Right lobe of liver (tissue), 6 donors: ENCODE measurements at regions not wholly inside any gene's neighbourhood (a gene's known extent, or its start where the extent isn't known, plus 50 kb on each side); places are given as distances from the start of the nearest gene placed in this dataset.
A peak's percentile ranks its signal among the peaks of the same experiment; 100 is the strongest.

ENCODE experiments used
- ATAC-seq, 4 donors: fragments of 200-7000 bp; cut with Tn5 transposase; one replicate each; pipeline ENCODE4 v1.9.1; 2020; ENCODE audit warnings: mild to moderate bottlenecking in 4 of 4, moderate library complexity in 4 of 4
- DNase-seq, 3 donors: peaks; one replicate each; pipeline ENCODE4 v3.0.0-alpha.2; 2020
- H3K27ac ChIP-seq, 3 donors: fragments of 200-600 bp; one replicate each; pipeline ENCODE4 v1.8.0; 2022
- H3K27me3 ChIP-seq, 2 donors: fragments of 200-600 bp; one replicate each; pipeline ENCODE4 v1.8.0; 2022
- H3K36me3 ChIP-seq, 4 donors: fragments of 200-600 bp; sonication (generic) in 1 of 4; one replicate each; pipeline versions ENCODE4 v1.5.1 to v1.8.0; 2017 to 2022; ENCODE audit warnings: control low read depth in 1 of 4
- H3K4me1 ChIP-seq, 4 donors: fragments of 200-600 bp; sonication (generic) in 1 of 4; one replicate each; pipeline versions ENCODE4 v1.5.1 to v1.8.0; 2017 to 2022; ENCODE audit warnings: control low read depth in 1 of 4
- H3K4me3 ChIP-seq, 3 donors: fragments of 200-600 bp; one replicate each; pipeline ENCODE4 v1.8.0; 2022
- H3K9me3 ChIP-seq, 4 donors: fragments of 200-600 bp; sonication (generic) in 1 of 4; one replicate each; pipeline versions ENCODE4 v1.5.1 to v1.8.0; 2017 to 2022; ENCODE audit warnings: control low read depth in 1 of 4
- CTCF ChIP-seq, 4 donors: fragments of 200-600 bp in 3 of 4; fragments of 450-650 bp in 1 of 4; IDR thresholded peaks; one replicate each; pipeline versions ENCODE4 v1.5.1 to v1.8.0; 2016 to 2022; ENCODE audit warnings: antibody characterized with exemption in 4 of 4, mild to moderate bottlenecking in 2 of 4
- POLR2A ChIP-seq: fragments of 450-650 bp; IDR thresholded peaks from one replicate; pipeline ENCODE4 v1.6.1; 2017; ENCODE audit warnings: antibody characterized with exemption, mild to moderate bottlenecking
- WGBS: methylation state at CpG from one replicate; pipeline ENCODE4 v1.1.6; 2018; ENCODE audit warnings: low coverage, low lambda C conversion rate; ENCODE audit not compliant: insufficient coverage; ENCODE audit errors: missing lambda C conversion rate; 5-methylcytosine and 5-hydroxymethylcytosine counted together
- intact Hi-C, 2 donors: fragments of 100-400 bp; cut with DNase I; formaldehyde crosslinking; loops; one replicate each; pipeline versions ENCODE4 v1.11.2 to v1.14.1; 2022
- donor health status: DM: no; HTN: yes; CAD: no.
- donor health status: DM: no; HTN: no; CAD: no.
- donor health status: DM: no; HTN: no; CAD: no.
- donor health status: DM: no; HTN: yes; CAD: no.
- donor health status: DM: no; HTN: yes; CAD: no.

DNA sequence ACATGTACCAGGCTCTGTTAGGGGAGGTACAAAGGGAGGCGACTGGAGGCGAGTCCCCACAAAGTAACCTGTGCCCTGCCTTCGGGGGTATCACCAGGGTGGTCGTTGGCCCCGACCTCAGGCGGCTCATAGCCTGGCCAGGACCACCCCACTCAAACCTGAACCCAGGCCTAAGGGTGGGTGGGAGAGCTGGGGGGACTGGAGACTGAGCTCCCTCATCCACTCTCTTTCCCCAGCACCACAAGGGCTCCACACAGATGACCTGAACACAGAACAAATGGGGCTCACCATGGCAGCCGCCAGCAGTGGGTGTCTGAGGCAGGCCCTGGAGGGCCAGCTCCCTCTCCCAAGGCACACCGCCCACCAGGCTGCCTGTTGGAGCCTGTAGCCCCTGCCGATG is 120.6 kb upstream of the TNRC6C start:
- peak in 1 of 3 donors; percentile 47 for DNase-seq
- Histone ChIP-seq H3K4me3 (no peak overlapping the region), H3K27ac (no peak overlapping the region), H3K36me3 (no peaks in the 10 kb centered on the region), H3K27me3 (no peaks in the 10 kb centered on the region), H3K9me3 (no peaks in the 10 kb centered on the region), H3K4me1 (peaks cover 0 to 9% (median 0%) of the 10 kb centered on the region in 4 donors)
- WGBS, result 100% methylated on average over 2 of the region's 9 CpGs
- intact Hi-C loops, result no loop called here
- TF ChIP-seq CTCF (IDR thresholded peaks at IDR 0.05) (no peak), POLR2A (no peak)
- ATAC-seq, result no peak

DNA sequence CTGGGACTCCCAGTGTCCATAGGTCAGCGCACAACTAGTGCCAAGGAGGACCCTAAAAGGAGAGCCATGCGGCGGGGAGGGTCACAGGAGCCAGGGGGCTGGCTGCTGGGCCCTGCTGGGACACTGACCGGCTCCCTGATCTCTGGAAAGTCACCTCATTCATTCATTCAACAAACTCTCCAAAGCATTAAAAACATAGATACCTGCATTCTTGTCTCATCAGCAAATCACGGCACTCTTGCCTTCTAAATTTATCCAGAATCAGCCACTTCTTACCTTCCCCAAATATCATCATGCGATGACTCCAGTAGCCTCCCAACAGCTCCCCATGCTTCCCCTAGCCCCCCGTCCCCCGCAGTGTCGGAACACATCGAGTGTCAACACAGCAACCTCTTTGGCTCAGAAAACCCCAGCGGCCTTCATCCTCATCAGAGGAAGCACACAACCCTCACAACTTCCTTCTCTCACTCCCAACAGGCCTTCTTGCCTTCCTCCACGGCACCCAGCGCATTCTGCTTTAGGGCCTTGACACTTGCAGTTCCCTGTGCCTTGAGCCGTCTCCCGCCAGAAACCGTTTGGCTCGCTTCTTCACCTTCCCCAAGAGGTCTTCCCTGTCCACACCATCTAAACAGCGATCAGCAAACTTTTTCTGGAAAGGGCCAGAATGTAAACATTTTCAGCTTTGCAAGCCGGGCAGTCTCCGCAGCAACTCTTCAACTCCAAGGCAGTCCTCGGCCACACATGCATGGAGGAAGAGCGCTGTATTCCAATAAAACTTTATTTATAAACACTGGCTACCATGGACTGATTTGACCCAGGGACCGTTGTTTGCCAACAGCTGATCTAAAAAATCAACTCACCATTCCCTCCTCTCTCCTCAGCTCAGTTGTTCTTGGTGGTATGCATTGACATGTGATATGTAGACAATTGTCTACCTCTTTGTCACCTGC is 119.5 kb upstream of the TNRC6C start:
- no peaks in the 10 kb centered on the region for H3K27me3 ChIP-seq
- H3K27ac ChIP-seq, result no peak overlapping the region
- ATAC-seq (no peak), DNase-seq (peak in 1 of 3 donors; percentile 35)
- intact Hi-C loops, result no loop called here
- no peaks in the 10 kb centered on the region for H3K9me3 ChIP-seq
- TF ChIP-seq CTCF (IDR thresholded peaks at IDR 0.05), result no peak
- no peak for TF ChIP-seq POLR2A
- H3K4me1 ChIP-seq, result peaks cover 0 to 9% (median 0%) of the 10 kb centered on the region in 4 donors
- H3K4me3 ChIP-seq, result no peak overlapping the region
- WGBS, result 73% methylated on average over 12 of the region's 23 CpGs
- H3K36me3 ChIP-seq, result no peaks in the 10 kb centered on the region

GRCh38 chr17:77839698-77840512 is 118.6 kb upstream of the TNRC6C start:
- ATAC-seq (no peak), DNase-seq (peak in 1 of 3 donors; percentile 18)
- no peaks in the 10 kb centered on the region for H3K9me3 ChIP-seq
- no peak overlapping the region for H3K27ac ChIP-seq
- TF ChIP-seq CTCF (IDR thresholded peaks at IDR 0.05) (no peak), POLR2A (no peak)
- no peak overlapping the region for H3K4me3 ChIP-seq
- 50% methylated on average over 14 of the region's 16 CpGs for WGBS
- H3K27me3 ChIP-seq, result no peaks in the 10 kb centered on the region
- H3K4me1 ChIP-seq, result peaks cover 0 to 9% (median 0%) of the 10 kb centered on the region in 4 donors
- intact Hi-C loops, result no loop called here
- no peaks in the 10 kb centered on the region for H3K36me3 ChIP-seq

GRCh38 chr17:77840513-77841165 is 117.9 kb upstream of the TNRC6C start:
- Histone ChIP-seq H3K27ac (no peak overlapping the region), H3K27me3 (no peaks in the 10 kb centered on the region), H3K36me3 (no peaks in the 10 kb centered on the region), H3K4me3 (no peak overlapping the region), H3K9me3 (no peaks in the 10 kb centered on the region), H3K4me1 (peaks cover 0 to 9% (median 0%) of the 10 kb centered on the region in 4 donors)
- no peak for TF ChIP-seq POLR2A
- no peak for TF ChIP-seq CTCF (IDR thresholded peaks at IDR 0.05)
- DNase-seq (no peak), ATAC-seq (no peak)
- intact Hi-C loops, result no loop called here
- 75% methylated on average over 6 of the region's 10 CpGs for WGBS
